Mesodermal cell (in vitro differentiated cells): ENCODE measurements at regions not wholly inside any gene's neighbourhood (a gene's known extent, or its start where the extent isn't known, plus 50 kb on each side); places are given as distances from the start of the nearest gene placed in this dataset.

Experiments used
- H3K27ac ChIP-seq: 2 replicates; pipeline ENCODE4 v1.7.0; 2013; ENCODE audit warnings: mild to moderate bottlenecking, low read depth, low read length, moderate library complexity; ENCODE audit not compliant: severe bottlenecking
- H3K36me3 ChIP-seq: 2 replicates; pipeline ENCODE4 v1.7.1; 2013; ENCODE audit warnings: mild to moderate bottlenecking, low read length, moderate library complexity; ENCODE audit not compliant: control insufficient read depth, insufficient read depth
- H3K4me1 ChIP-seq: one replicate; pipeline ENCODE4 v1.7.1; 2013; ENCODE audit warnings: mild to moderate bottlenecking, low read length; ENCODE audit not compliant: insufficient read depth, control insufficient read depth, poor library complexity, severe bottlenecking
- H3K4me3 ChIP-seq: 2 replicates; pipeline ENCODE4 v1.7.0; 2013; ENCODE audit warnings: low read length, control low read depth, mild to moderate bottlenecking; ENCODE audit not compliant: insufficient read depth, poor library complexity, severe bottlenecking; ENCODE audit errors: extremely low read depth
- H3K9me3 ChIP-seq: 2 replicates; pipeline ENCODE4 v1.7.1; 2013; ENCODE audit warnings: mild to moderate bottlenecking, low read length, moderate library complexity; ENCODE audit not compliant: control insufficient read depth
- WGBS, 2 experiments: methylation state at CpG; one replicate each; pipeline ENCODE4 v1.1.5; 2013; ENCODE audit warnings: missing lambda C conversion rate in 2 of 2; ENCODE audit not compliant: insufficient coverage in 2 of 2; 5-methylcytosine and 5-hydroxymethylcytosine counted together

- H3K27ac ChIP-seq, result no peak overlapping the region
- no peak overlapping the region for H3K4me3 ChIP-seq
- 97% methylated on average over 3 of the region's 3 CpGs; no CpG with 5 or more reads in 1 of the 2 experiments for WGBS, 2 experiments
- H3K9me3 ChIP-seq, result no peaks in the 10 kb centered on the region
- H3K4me1 ChIP-seq, result no peaks in the 10 kb centered on the region
- H3K36me3 ChIP-seq, result no peaks in the 10 kb centered on the region
Observed at GRCh38 chr15:45892182-45892581, 257.4 kb downstream of the SQOR start.

DNA sequence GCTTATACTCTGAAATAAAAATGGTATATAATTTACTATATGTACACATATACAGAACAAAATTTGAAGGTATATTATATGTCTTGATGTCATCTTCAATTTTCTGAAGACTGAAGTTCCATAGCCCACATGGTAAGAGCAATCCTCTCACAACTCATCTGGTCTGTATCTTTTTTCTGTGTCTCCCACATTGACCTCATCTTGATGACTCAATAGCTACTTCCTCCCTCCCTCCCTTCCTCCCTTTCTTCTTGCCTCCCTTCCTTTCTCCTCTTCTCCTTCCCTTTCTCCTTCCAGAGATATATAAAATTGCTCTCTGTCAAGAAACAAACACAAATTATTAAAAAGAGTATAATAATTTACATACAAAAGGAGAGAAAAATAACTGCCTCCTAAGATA, 268.5 kb downstream of the SQOR start:
- no peak overlapping the region for H3K27ac ChIP-seq
- H3K36me3 ChIP-seq, result no peaks in the 10 kb centered on the region
- H3K9me3 ChIP-seq, result no peaks in the 10 kb centered on the region
- H3K4me3 ChIP-seq, result no peak overlapping the region
- no peaks in the 10 kb centered on the region for H3K4me1 ChIP-seq

GRCh38 chr15:45904019-45904418, 269.2 kb downstream of the SQOR start:
- H3K4me1 ChIP-seq, result no peaks in the 10 kb centered on the region
- H3K36me3 ChIP-seq, result no peaks in the 10 kb centered on the region
- no CpG with 5 or more reads among the region's 3 CpGs for WGBS, 2 experiments
- no peak overlapping the region for H3K27ac ChIP-seq
- H3K9me3 ChIP-seq, result no peaks in the 10 kb centered on the region
- H3K4me3 ChIP-seq, result no peak overlapping the region

DNA sequence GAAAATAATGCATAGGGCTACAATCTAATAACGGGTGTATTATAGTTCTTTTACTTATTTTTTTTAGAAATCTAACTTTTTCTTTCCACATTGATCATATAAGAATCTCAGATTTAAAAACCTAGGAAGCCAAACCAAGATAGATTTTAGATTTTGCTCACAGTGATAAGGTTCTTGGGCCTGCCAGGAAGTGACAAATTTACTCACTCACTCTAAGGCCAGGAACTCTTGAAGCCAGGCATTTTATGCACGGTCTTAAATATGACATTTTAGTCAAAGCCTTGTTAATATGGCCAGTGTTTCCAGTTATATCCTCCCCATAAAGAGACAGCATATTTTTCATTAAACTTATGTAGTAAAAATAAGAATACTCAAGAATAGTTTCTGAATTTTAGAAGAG, 271.4 kb downstream of the SQOR start:
- H3K4me3 ChIP-seq, result no peak overlapping the region
- H3K9me3 ChIP-seq, result no peaks in the 10 kb centered on the region
- H3K4me1 ChIP-seq, result no peaks in the 10 kb centered on the region
- no peak overlapping the region for H3K27ac ChIP-seq
- 80% methylated on average over 1 of the region's 2 CpGs; no CpG with 5 or more reads in 1 of the 2 experiments for whole genome bisulfite sequencing, 2 experiments
- no peaks in the 10 kb centered on the region for H3K36me3 ChIP-seq

- no peaks in the 10 kb centered on the region for H3K9me3 ChIP-seq
- no peak overlapping the region for H3K27ac ChIP-seq
- 100% methylated on average over 1 of the region's 3 CpGs; no CpG with 5 or more reads in 1 of the 2 experiments for WGBS, 2 experiments
- H3K4me1 ChIP-seq, result no peaks in the 10 kb centered on the region
- H3K36me3 ChIP-seq, result no peaks in the 10 kb centered on the region
- H3K4me3 ChIP-seq, result no peak overlapping the region
Observed at GRCh38 chr15:45910671-45911070, 275.8 kb downstream of the SQOR start.

DNA sequence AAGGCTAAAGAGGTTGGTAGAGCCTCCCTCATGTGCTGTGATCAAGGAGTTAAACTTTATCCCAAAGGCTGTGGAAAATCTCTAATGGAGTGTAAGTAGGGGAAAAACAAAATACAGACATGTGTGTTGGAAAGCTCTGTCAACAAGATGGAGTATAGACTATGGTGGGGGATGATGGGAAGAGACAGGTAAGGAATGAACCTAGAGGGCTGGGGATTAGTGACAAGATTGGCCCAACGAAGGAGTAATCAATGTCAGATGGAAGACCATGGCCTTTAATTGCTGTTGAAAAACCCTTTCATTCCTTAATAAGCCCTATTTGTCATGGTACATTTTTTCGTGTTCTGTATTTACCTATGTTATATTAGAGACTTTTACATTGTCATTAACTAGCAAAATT, 278.6 kb downstream of the SQOR start:
- Histone ChIP-seq H3K36me3 (no peaks in the 10 kb centered on the region), H3K27ac (no peak overlapping the region)
- 83% methylated on average over 1 of the region's 2 CpGs; no CpG with 5 or more reads in 1 of the 2 experiments for WGBS, 2 experiments

DNA sequence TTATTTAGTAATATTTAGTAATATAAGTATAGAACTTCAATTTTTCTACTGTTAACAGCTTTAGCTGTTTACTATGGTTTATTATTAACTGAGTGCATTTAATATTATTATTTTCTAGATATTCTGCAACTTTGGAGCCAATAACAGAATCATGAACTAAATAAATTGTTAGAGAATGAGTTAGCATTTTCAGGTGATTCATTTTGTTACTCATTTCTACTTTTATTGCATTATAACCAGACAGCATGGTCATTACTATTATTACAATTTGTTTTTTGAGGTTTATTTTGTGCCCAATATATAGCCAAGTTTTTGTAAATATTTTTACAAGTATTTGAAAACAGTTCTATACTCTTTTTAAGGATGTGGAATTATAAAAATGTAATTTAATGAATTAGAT, 279.6 kb downstream of the SQOR start:
- Histone ChIP-seq H3K9me3 (peaks cover 5% of the 10 kb centered on the region), H3K4me1 (peaks cover 9% of the 10 kb centered on the region), H3K36me3 (no peaks in the 10 kb centered on the region), H3K4me3 (no peak overlapping the region), H3K27ac (no peak overlapping the region)

More for the DNA sequence above, 278.6 kb downstream of the SQOR start:
- no peak overlapping the region for H3K4me3 ChIP-seq
- peaks cover 5% of the 10 kb centered on the region for H3K9me3 ChIP-seq
- no peaks in the 10 kb centered on the region for H3K4me1 ChIP-seq

DNA sequence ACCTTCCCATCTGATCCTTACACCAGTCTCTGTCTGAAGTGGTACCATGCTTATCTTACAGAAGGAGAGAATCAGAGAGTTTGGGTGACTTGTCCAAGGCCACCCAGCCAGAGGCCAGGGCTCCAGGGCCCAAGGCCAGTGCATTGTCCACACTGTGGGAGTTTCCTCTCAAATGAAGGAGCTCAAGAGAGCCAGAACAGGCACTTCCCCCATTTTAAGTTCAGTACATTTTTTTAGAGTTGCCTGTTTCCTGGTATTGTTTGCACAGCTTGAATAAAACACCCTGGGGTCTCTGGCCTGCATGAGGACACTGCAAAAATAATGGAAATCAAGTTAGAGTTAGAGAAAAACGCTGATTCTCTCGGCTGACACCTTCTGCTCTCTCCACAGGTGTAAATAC, 284.0 kb downstream of the SQOR start:
- no peak overlapping the region for H3K4me3 ChIP-seq
- H3K9me3 ChIP-seq, result peaks cover 5% of the 10 kb centered on the region
- H3K36me3 ChIP-seq, result no peaks in the 10 kb centered on the region
- peak overlapping the region; percentile 13 for H3K27ac ChIP-seq
- 100% methylated on average over 1 of the region's 2 CpGs; no CpG with 5 or more reads in 1 of the 2 experiments for WGBS, 2 experiments
- peaks cover 17% of the 10 kb centered on the region for H3K4me1 ChIP-seq

DNA sequence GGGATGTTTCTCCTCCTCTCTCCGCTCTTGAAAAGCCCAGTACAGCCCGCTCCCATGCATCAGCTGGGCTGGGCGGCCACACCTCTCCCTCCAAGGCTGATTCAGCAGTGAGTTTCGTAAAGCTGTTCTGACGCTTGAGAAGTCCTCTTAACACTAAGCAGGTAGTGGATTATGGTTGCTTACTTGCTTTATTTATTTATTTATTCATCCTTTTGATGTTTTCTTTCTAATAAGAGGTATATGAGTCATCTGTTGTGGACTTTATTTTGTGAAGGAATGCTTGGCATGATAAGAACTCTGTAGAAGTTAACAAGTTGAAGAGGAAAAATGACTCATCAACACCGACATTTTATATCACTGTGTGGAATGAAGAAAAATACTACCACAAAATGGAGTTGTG, 285.0 kb downstream of the SQOR start:
- peaks cover 17% of the 10 kb centered on the region for H3K4me1 ChIP-seq
- peaks cover 5% of the 10 kb centered on the region for H3K9me3 ChIP-seq
- peak overlapping the region; percentile 72 for H3K27ac ChIP-seq
- 76% methylated on average over 3 of the region's 6 CpGs; no CpG with 5 or more reads in 1 of the 2 experiments for WGBS, 2 experiments
- no peaks in the 10 kb centered on the region for H3K36me3 ChIP-seq
- no peak overlapping the region for H3K4me3 ChIP-seq

DNA sequence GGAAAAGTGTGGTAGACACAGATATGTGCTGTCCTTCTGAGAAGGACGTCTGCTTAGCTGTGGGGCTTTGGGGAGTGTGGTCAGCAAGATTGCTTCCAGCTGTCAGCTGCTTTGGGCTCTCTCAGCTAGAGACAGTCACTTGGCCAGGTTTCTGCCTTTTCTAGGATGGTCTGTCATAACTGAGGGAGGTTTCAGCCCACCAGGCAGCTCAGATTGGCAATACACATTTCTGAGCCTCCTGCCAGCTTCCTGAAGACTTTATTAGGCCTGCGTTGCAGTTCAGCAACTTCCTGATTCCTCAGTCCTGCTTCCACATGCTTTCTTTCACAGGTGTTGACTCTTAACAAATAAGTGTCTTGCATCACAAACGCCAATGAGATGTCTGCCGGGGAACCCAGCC, 286.5 kb downstream of the SQOR start:
- Histone ChIP-seq H3K36me3 (no peaks in the 10 kb centered on the region), H3K27ac (no peak overlapping the region), H3K4me3 (no peak overlapping the region), H3K4me1 (peaks cover 17% of the 10 kb centered on the region), H3K9me3 (peaks cover 5% of the 10 kb centered on the region)
- 77 to 82% methylated on average over 3 to 4 of the region's 4 CpGs for WGBS, 2 experiments

GRCh38 chr15:45921978-45922377, 287.1 kb downstream of the SQOR start:
- Histone ChIP-seq H3K4me1 (peaks cover 17% of the 10 kb centered on the region), H3K4me3 (no peak overlapping the region), H3K36me3 (no peaks in the 10 kb centered on the region), H3K27ac (no peak overlapping the region), H3K9me3 (peaks cover 5% of the 10 kb centered on the region)
- 94 to 100% methylated on average over 2 of the region's 2 CpGs for WGBS, 2 experiments
